Chondrocyte (in vitro differentiated cells): ENCODE measurements at regions not wholly inside any gene's neighbourhood (a gene's known extent, or its start where the extent isn't known, plus 50 kb on each side); places are given as distances from the start of the nearest gene placed in this dataset.

Source experiments
- DNase-seq: peaks from one replicate; pipeline ENCODE4 v3.0.0; 2021; ENCODE audit warnings: mixed read lengths, low spot score
- H3K27ac Mint-ChIP-seq: one replicate; pipeline ENCODE4 v1.8.0; 2021; ENCODE audit warnings: mild to moderate bottlenecking, moderate library complexity, mixed read lengths; ENCODE audit not compliant: unreplicated experiment
- H3K27me3 Mint-ChIP-seq: 2 replicates; pipeline ENCODE4 v1.8.0; 2021; ENCODE audit warnings: low read depth, mixed read lengths
- H3K36me3 Mint-ChIP-seq: 2 replicates; pipeline ENCODE4 v1.8.0; 2021; ENCODE audit warnings: low read depth, mixed read lengths
- H3K4me1 Mint-ChIP-seq: 2 replicates; pipeline ENCODE4 v1.8.0; 2021; ENCODE audit warnings: low read depth, mild to moderate bottlenecking, mixed read lengths
- H3K4me3 Mint-ChIP-seq: one replicate; pipeline ENCODE4 v1.8.0; 2021; ENCODE audit warnings: mild to moderate bottlenecking, moderate library complexity, mixed read lengths; ENCODE audit not compliant: unreplicated experiment
- H3K9me3 Mint-ChIP-seq: 2 replicates; pipeline ENCODE4 v1.8.0; 2021; ENCODE audit warnings: low read depth, mixed read lengths
- CTCF ChIP-seq: fragments of 200-600 bp; sonication (generic); IDR thresholded peaks from 2 replicates; pipeline ENCODE4 v1.5.0; 2021; ENCODE audit warnings: antibody characterized with exemption, mild to moderate bottlenecking, moderate library complexity

- Mint-ChIP-seq H3K36me3 (no peaks in the 10 kb centered on the region), H3K9me3 (no peaks in the 10 kb centered on the region), H3K4me1 (peaks cover 13% of the 10 kb centered on the region), H3K27me3 (no peaks in the 10 kb centered on the region), H3K27ac (no peak overlapping the region), H3K4me3 (no peak overlapping the region)
- no peak for TF ChIP-seq CTCF
- no peak for DNase-seq
Measured at GRCh38 chr6:153568628-153569027, 437.5 kb upstream of the RGS17 start.

GRCh38 chr6:153564803-153565202, 433.7 kb upstream of the RGS17 start:
- Mint-ChIP-seq H3K4me3 (no peak overlapping the region), H3K9me3 (no peaks in the 10 kb centered on the region), H3K27me3 (no peaks in the 10 kb centered on the region), H3K27ac (no peak overlapping the region), H3K4me1 (peaks cover 13% of the 10 kb centered on the region), H3K36me3 (no peaks in the 10 kb centered on the region)
- no peak for TF ChIP-seq CTCF
- DNase-seq = no peak

GRCh38 chr6:153563001-153563400, 431.9 kb upstream of the RGS17 start:
- H3K9me3 Mint-ChIP-seq = no peaks in the 10 kb centered on the region
- peak; percentile 27 for TF ChIP-seq CTCF
- peaks cover 6% of the 10 kb centered on the region for H3K4me1 Mint-ChIP-seq
- H3K36me3 Mint-ChIP-seq = no peaks in the 10 kb centered on the region
- no peak overlapping the region for H3K4me3 Mint-ChIP-seq
- no peaks in the 10 kb centered on the region for H3K27me3 Mint-ChIP-seq
- no peak overlapping the region for H3K27ac Mint-ChIP-seq
- no peak for DNase-seq

DNA sequence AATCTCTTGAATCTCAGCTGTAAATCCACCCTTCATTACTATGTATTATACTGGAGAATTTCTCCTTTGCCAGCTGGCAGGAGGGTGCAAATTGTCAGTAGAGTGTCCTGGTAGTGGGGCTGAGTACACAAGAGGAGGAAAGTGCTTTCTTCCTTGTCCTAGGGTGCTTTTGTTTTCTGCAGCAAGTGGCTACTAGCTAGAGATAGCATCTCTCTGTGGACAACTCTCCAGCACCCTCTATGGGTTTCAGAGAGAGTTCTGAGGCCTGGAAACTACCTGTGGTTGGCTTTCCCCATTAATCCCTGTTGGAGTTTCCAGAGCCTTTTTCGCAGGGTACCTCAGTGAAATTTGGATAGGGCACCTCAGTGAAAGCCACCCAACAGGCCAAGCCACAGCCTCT, 422.5 kb upstream of the RGS17 start:
- Mint-ChIP-seq H3K4me1 (no peaks in the 10 kb centered on the region), H3K27me3 (peaks cover 4% of the 10 kb centered on the region), H3K27ac (no peak overlapping the region), H3K9me3 (no peaks in the 10 kb centered on the region), H3K36me3 (no peaks in the 10 kb centered on the region), H3K4me3 (no peak overlapping the region)
- TF ChIP-seq CTCF = peak; percentile 45
- DNase-seq = no peak

DNA sequence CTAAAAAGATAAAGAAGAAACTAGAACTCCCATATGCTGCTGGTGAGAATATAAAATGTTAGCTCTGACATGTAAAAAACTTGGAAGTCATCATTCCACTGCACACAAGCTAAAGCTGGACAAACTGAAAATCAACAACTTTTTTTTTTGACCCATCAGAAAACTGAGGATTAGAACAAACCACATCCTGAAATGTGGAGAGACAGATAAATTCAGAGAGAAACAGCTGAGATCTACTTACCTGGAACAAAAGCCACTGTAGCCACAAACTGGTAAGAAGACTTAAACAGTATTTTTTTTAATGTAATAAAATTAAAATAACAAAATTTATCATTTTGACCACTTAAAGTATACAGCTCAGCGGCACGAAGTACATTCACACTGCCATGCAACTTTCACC, 408.5 kb upstream of the RGS17 start:
- H3K27me3 Mint-ChIP-seq = no peaks in the 10 kb centered on the region
- TF ChIP-seq CTCF = no peak
- H3K27ac Mint-ChIP-seq = no peak overlapping the region
- no peak for DNase-seq
- H3K4me1 Mint-ChIP-seq = no peaks in the 10 kb centered on the region
- peaks cover 15% of the 10 kb centered on the region for H3K9me3 Mint-ChIP-seq
- no peak overlapping the region for H3K4me3 Mint-ChIP-seq
- H3K36me3 Mint-ChIP-seq = no peaks in the 10 kb centered on the region
